GM21825 (cell line): ENCODE measurements at regions not wholly inside any gene's neighbourhood (a gene's known extent, or its start where the extent isn't known, plus 50 kb on each side); places are given as distances from the start of the nearest gene placed in this dataset.
"Not testable (repeated sequence)": the region's sequence is repeated elsewhere in the genome, so short reads cannot be mapped to it uniquely, and the experiment has no call there.

Source experiments
- ATAC-seq: cut with Tn5 transposase; IDR thresholded peaks from one replicate; pipeline ENCODE4 v1.9.1; 2021; ENCODE audit warnings: mild to moderate bottlenecking, moderate library complexity; ENCODE audit not compliant: unreplicated experiment

DNA sequence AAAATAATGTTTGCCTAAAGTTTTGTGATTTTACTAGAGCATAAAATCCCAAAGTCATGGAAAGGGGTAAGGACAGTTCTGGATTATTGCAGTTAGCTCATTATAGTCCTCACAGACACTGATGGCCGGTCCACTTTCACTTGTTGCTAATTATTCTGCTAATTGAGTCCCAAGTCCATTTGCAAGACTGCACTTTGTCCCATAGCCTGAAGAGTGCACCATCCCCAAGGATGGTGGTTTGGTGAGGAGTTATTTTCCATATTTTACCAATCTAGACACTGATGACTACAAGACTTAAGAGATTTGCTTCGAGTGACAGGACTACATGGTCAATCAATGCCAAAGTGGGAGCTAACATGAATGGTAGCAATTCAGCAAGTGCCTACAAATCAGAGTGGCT is 181.8 kb upstream of the CACNA2D1 start:
- no peak for ATAC-seq

DNA sequence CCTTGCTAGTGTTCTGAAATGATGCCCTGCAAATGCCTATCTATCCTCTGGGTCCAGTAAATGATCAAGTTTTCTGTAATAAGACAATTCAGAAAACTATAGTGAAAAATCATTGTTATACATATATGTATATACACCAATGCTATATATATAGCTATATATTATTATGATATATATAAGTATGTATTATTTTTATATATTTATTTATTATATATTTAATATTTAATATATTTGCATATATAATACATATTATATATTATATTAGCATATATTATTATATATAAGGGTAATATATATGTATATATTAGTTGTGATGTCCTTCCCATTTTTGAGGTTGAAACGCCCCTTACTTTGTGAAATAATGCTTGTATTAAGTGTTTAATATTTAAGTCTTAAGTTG is 181.4 kb upstream of the CACNA2D1 start:
- ATAC-seq = no peak

DNA sequence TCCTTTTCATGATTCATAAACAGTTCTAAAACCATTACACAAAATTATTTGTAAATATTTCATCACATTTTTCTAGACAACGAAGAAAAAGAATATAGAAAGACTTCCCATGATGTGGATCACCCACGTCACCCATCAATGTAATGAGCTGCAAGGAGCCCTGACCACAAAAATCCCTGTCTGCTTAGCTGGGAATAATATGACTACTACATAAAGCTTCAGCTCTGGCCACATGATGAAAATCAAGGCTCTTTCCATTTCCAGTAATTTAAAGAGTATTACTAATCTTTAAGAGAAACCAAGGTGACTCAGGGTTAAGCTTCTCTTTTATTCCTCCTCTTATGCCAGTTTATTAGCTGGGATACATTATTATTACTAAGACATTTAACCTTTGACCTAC is 180.8 kb upstream of the CACNA2D1 start:
- no peak for ATAC-seq

DNA sequence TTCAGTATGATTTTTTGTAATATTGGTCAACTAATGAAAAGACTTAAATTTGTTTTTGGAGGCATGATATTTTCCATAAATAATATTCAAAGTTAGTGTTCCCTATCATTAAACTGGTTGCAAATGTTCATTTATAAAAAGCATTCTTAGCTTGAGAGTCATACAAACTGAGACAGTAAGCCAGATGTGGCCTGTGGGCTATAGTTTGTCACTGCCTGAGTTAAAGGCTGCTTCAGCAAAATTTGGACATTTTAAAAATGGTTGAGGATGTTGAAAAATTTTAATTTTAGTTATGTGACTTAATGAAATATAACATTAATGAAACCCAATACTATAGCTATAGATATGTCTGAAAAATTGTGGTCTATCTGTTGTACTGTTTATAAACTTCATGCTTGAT is 180.2 kb upstream of the CACNA2D1 start:
- no peak for ATAC-seq

DNA sequence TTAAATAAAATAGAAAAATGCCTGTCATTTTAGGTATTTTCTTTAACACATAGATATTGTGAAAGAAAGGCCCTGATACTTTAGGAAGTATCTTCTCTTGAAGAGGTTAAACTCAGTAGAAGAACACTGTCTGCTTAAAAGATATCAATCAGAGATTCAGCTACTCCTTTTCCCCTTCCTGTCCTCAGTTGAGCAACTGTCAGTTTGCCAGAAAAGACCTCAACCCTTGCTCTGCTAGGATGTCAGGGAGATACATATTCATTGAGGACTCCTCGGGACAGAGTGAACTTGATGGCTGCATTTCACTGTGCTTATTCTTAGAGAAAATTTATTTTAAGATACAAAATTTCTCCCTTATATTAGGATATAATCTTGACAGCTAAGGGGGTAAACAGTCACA is 173.6 kb upstream of the CACNA2D1 start:
- ATAC-seq = no peak

DNA sequence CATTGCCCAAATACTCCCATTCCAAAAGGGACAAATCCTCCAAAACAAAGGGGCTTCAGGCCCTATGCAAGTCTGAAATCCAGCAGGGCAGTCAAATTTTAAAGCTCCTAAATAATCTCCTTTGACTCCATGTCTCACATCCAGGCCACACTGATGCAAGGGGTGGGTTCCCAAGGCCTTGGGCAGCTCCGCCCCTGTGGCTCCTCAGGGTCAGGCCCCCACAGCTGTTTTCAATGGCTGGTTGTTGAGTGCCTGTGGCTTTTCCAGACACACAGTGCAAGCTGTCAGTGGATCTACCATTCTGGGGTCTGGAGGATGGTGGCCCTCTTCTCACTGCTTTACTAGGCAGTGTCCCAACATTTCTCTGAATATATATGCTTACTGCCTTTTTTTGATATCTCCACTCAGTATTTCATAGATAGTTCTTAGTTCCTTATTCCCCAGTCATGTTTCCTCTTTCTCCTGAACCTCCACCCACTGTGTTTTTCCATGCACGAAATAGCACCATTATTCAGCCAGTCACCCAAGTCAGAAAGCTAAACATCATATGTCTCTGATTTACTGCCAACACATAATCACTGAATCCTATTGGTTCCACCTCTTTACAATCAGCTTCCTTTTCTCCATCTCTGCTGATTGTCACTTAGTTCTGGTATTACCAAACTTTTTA is 172.6 kb upstream of the CACNA2D1 start:
- no peak for ATAC-seq

DNA sequence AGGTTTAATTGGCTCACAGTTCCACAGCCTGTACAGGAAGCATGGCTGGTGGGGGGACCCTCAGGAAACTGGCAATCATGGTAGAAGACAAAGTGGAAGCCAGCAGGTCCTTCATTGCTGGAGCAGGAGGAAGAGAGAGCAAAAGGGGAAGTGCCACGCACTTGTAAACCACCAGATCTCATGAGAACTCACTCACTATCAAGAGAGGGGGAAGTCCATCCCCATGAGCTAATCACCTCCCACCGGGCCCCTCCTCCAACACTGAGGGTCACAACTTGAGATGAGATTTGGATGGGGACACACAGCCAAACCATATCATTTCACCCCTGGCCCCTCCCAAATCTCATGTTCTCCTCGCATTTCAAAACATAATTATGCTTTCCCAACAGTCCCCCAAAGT is 171.9 kb upstream of the CACNA2D1 start:
- ATAC-seq = peak; percentile 83

DNA sequence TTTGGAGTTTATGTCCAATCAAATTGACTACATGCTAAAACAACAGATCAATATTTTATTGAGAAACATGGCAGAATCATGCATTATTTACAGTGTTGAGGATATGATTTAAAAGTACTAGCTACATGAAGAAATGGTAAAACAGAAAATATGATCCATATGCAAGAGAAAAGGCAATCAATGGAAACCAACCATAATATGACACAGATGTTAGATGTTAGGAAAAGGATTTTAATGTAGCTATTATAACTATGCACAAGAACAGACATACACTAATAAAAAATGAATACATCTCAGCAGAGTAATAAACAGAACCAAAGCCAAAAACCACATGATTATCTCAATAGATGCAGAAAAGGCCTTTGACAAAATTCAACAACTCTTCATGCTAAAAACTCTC is 166.2 kb upstream of the CACNA2D1 start:
- ATAC-seq = no peak

DNA sequence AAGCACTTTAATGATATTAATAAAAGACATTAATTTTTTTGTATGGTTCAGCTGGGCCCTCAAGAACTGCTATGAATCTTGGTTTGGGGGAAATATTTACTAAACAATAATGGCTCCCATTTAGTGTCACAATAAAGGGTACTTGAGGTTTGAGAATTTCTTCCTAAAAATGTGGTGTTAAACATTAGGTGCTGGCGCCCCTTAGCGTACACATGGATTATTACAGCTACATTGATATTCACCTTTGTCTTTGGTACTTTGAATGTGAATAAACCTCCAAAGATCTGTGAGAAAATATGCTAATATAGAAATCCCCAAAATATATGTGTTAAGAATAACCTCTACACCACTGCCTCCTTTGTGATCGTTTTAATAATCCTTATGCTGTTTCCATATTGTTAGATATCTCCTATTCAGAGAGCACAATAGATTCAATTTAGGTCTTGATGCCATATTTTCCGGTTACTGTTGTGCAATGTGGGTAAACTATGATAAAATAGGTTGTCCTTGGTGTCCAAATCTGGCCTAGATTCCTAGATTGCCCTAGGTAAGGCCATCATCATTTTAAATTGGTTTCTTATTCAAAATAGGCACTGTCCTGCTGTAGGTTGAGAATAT is 161.8 kb upstream of the CACNA2D1 start:
- ATAC-seq = peak; percentile 54

DNA sequence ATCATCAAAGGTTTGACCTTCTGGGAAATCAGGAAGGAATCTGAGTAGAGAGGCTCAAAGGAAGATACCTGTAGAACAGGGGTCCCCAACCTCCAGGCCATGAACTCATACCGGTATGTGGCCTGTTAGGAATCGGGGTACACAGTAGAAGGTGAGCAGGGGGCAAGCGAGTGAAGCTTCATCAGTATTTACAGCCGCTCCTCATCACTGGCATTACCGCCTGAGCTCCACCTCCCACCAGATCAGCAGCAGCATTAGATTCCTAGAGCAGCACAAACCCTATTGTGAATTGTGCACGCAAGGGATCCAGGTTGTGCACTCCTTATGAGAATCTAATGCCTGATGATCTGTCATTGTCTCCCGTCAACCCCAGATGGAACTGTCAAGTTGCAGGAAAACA is 158.5 kb upstream of the CACNA2D1 start:
- no peak for ATAC-seq

DNA sequence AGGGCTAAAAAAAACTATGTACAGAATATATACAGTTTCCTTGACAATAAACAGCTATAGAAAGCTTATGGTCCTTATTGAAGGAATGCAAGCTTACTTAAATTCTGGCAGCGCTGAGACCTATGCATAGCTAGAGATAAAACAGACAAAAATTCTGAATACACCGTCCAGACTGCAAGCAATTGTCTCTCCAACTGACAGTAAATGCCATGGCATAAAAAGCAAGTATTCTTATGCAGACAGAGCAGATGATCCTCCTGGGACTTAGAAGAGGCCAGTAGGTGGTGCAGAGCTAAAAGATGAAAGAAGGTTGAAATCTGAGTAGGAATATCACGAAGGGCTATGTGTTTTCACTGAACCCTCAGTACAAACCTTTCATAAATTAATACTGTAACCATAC is 157.0 kb upstream of the CACNA2D1 start:
- ATAC-seq = no peak

DNA sequence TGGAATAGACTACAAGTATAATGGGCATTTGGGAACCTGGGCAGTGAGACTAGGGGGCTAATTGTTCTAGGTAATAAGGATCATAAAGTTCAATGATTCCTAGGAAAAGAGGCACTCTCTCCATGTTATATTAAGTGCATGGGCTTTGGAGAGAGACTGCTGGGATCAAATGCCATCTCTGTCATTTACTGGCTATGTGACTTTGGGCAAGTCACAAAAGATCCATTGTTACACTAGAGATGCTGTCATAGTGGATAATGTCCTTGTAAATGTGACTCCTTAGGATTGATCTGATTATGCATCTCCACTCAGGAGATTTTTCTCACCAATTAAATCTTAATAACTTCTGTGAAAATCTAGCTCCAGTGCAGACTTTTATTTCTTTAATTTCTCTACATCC is 156.3 kb upstream of the CACNA2D1 start:
- ATAC-seq = no peak

DNA sequence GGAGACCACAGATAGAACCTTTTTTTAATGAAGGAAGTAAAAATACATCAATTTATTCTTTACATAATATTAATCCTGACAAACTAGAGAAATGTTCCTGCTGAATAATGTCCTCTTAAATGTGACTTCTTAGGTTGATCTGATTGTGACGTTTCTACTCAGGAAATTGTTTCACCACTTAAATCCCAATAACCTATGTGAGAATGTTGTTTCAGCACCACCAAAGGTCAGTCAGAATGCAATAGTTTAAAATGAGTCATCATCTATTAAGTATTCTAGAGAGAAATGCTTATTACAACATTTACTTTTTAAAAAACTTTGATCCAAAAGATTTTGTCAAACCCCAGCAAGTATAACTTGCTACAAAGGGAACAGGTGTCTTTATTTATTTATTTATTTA is 155.4 kb upstream of the CACNA2D1 start:
- no peak for ATAC-seq

DNA sequence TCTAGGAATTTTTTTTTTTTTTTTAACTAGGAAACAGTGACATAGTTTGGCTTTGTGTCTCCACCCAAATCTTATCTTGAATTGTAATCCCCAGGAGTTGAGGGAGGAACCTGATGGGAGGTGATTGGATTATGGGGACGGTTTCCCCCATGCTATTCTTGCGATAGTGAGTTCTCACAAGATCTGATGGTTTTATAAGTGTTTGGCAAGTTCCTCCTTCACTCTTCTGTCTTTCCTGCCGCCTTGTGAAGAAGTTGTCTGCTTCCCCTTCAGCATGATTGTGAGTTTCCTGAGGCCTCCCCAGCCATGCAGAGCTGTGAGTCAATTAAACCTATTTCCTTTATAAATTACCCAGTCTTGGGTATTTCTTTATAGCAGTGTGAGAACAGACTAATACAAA is 152.2 kb upstream of the CACNA2D1 start:
- not testable (repeated sequence) for ATAC-seq

DNA sequence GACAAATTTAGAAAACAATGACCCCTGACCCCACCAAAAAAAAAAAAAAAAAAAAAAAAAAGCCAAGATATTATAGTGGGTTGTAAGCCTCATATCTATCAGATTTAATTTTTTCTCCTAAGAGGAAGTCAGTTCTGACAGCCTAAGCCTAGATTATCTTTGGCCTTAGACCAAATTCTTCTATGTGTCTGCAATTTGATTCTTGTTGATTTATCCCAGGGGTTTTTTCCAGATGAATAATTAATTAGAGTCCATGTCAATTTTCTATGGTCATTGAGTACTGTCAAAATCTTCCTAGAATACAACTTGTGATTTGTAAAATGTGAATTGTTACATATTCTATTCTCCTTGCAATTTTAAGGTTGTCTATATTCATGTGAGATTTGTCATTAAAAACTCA is 151.6 kb upstream of the CACNA2D1 start:
- no peak for ATAC-seq

DNA sequence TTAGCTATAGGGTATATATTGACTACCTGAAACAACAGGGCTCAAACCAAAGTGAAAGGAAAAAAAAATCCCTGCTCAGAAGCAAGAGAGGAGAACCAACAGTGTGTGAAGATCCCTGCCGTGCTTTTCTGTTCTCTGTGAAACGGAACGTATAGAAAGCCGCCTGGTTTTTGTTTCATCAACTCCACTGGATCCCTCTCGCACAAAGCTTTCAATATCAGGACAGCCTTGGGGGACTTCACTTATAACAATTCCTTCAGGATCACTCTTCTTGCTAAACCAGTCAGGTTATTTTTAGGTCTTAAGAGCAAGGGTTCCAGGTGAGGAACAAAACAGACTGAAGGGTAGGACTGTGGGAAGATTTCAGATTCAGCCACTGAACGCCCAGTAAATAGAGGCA is 151.1 kb upstream of the CACNA2D1 start:
- ATAC-seq = no peak

DNA sequence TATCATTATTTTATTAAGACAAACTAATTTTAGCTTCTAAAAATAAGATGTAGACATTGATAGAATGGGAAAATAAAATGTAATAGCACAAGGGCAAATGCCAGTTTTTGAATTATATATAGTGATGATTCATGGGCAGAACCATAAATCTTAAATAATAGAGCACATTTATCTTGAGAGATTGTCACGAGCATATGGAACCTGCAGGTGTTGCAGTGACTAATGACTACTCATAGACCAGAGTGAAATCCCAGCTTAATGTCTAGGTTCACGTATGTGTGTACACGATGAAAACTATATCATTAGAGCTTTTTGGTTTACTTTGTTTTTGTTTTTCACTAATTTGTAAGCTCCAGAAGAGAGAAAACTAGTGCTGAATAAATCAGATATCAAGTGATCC is 150.2 kb upstream of the CACNA2D1 start:
- no peak for ATAC-seq

DNA sequence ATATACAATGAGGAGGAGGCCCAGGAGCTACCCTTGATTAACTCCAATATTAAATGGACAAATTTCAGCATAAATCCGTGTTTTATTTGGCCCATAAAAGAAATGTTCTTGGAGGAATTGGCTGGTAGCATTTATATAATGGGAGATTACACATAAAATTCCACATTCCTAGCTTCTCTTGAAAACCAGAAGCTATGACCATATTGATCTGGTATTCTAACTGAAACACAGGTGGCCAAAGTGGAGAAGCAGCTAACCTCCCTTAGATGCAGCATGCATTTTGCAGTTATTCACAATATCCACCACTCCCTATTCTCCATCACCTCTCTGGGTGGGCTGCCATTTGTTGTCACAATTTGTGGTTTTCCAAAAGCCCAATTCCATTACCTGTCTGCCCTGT is 148.8 kb upstream of the CACNA2D1 start:
- no peak for ATAC-seq

DNA sequence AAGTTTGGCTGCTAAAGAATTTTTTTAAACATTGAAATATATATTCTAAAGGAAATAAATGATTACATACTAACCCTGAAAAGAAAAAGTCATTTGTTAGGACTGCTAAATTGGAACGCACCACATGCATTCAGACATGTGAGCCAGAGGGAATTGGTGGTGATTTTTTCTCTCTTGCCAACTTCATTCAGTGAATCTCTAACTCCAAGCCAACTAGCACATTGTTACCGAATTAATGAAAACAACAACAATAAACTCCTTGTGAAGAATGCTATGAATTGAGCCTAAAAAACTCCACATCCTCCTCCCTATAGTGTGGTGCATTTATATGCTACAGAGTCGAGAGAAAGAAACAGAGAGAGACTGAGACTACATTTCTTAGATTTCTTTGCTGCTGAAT is 135.5 kb upstream of the CACNA2D1 start:
- no peak for ATAC-seq

DNA sequence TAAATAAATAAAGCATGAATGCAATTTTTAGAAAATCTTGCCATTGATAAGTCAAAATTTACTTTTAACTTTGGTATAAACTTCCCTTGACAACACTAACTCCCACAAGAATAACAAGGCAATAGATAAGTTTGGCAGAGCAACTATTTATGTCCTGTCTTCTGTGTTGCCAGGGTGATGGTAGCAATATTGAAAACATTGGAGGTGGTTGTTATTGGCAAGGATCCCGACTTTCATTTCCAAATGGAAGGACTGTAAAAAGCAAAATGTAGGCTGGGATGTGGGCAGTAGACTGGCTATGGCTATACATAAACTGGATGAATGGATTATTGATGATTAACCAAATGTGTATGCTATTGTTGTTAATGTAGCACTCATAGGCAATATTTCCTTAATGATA is 134.9 kb upstream of the CACNA2D1 start:
- ATAC-seq = no peak

DNA sequence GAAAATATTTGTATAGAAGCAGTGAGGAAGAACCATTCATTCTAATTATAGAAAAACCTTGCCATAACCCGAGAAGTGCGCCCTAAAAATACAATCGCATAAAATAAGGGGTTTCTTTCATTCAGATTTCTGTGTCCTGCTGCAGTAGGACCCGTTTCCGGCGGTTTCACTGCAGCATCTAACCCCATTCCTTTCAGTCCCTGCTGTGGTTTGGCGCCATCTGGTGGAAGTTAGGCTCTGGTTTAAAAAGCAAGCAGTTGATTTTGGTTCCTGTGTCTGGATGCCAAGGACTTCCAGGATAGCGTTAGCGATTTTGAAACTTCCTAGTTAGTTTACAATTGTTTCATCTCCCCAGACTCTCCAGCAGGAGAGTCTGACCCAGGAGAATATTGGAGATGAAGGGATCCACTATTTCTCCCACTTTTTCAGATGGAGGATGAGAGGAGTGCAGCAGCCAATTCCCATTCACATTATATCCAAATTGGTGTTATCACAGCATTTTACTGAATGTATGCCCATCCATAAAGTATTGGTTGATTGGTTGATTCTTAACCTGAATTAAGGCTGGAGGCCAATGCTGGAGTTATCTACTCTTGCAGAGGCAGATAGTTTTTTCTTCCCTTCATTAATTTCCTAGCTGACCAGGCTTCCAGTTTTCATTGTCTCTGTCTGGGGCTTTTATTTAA is 128.8 kb upstream of the CACNA2D1 start:
- ATAC-seq = peak; percentile 90

DNA sequence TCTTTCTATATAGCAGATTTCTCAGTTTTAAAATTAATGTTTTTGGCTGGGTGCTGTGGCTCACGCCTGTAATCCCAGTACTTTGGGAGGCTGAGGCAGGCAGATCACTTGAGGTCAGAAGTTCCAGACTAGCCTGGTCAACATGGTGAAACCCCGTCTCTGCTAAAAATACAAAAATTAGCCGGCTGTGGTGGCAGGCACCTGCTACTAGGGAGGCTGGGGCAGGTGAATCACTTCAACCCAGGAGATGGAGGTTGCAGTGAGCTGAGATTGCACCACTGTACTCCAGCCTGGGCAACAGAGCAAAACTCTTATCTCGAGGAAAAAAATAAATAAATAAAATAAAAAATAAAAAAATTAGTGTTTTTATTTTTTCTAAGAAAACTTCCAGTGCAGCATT is 127.5 kb upstream of the CACNA2D1 start:
- ATAC-seq = not testable (repeated sequence)
